GM13977 (cell line): ENCODE measurements at regions not wholly inside any gene's neighbourhood (a gene's known extent, or its start where the extent isn't known, plus 50 kb on each side); places are given as distances from the start of the nearest gene placed in this dataset.
"Not testable (repeated sequence)": the region's sequence is repeated elsewhere in the genome, so short reads cannot be mapped to it uniquely, and the experiment has no call there.

Source experiments
- DNase-seq: peaks from one replicate; pipeline ENCODE4 v3.0.0; 2012; ENCODE audit warnings: low spot score
- CTCF ChIP-seq: IDR thresholded peaks from 2 replicates; pipeline ENCODE4 v1.5.1; 2012; ENCODE audit warnings: mild to moderate bottlenecking, control low read depth; ENCODE audit not compliant: insufficient read depth; ENCODE audit errors: extremely low read depth, missing control alignments
- in situ Hi-C: fragments of 300-500 bp; cut with MboI; formaldehyde crosslinking; loops from one replicate; pipeline ENCODE4 v1.12.0; 2022; ENCODE audit warnings: low sequenced_read_pairs, low pct_unique_long_range_greater_than_20kb, mixed read lengths, inconsistent platforms; ENCODE audit not compliant: unreplicated experiment

- no peak for TF ChIP-seq CTCF
- no peak for DNase-seq
- in situ Hi-C loops: no loop called here
Observed at GRCh38 chr6:82442061-82442719, 78.6 kb downstream of the TPBG start.

- no peak for DNase-seq
- in situ Hi-C loops: no loop called here
- TF ChIP-seq CTCF: no peak
Observed at GRCh38 chr6:82458147-82458546, 94.5 kb downstream of the TPBG start.

GRCh38 chr6:82458705-82459104 is 95.1 kb downstream of the TPBG start:
- no peak for DNase-seq
- no peak for TF ChIP-seq CTCF

GRCh38 chr6:82461536-82461935 is 97.9 kb downstream of the TPBG start:
- DNase-seq: no peak
- in situ Hi-C loops: no loop called here
- TF ChIP-seq CTCF: no peak

More at GRCh38 chr6:82458705-82459104, 95.1 kb downstream of the TPBG start:
- in situ Hi-C loops: no loop called here

GRCh38 chr6:82467338-82467737 is 103.7 kb downstream of the TPBG start:
- in situ Hi-C loops: no loop called here
- no peak for DNase-seq
- TF ChIP-seq CTCF: no peak

GRCh38 chr6:82470123-82470522 is 106.5 kb downstream of the TPBG start:
- in situ Hi-C loops, DNase-seq: not testable (repeated sequence)

- in situ Hi-C loops, DNase-seq: not testable (repeated sequence)
Observed at GRCh38 chr6:82475106-82475505, 111.5 kb downstream of the TPBG start.

- no peak for DNase-seq
- in situ Hi-C loops: no loop called here
- TF ChIP-seq CTCF: no peak
Observed at GRCh38 chr6:82484001-82484400, 120.4 kb downstream of the TPBG start.
